ENCODE measurements at regions not wholly inside any gene's neighbourhood (a gene's known extent, or its start where the extent isn't known, plus 50 kb on each side); places are given as distances from the start of the nearest gene placed in this dataset.

GRCh38 chr12:108418164-108418890 lies 79.2 kb upstream of the CMKLR1 start:
- no peak overlapping the region for H3K27ac ChIP-seq (ENCODE audit: low read length)
- DNase-seq: no peak
- no peaks in the 10 kb centered on the region for H3K27me3 ChIP-seq (replicated peaks in 1 of 2; ENCODE audit: control insufficient read depth in 2 of 2, extremely low read depth in 1 of 2, insufficient read depth in 2 of 2, low read length in 1 of 2)
- H3K4me3 ChIP-seq (ENCODE audit: control insufficient read depth in 1 of 2, extremely low read depth in 1 of 2, low read length in 1 of 2): no peak overlapping the region
- H3K4me1 ChIP-seq (ENCODE audit: control insufficient read depth in 1 of 2, extremely low read depth in 1 of 2, insufficient read depth in 2 of 2, low read length in 2 of 2): no peaks in the 10 kb centered on the region
- H3K27me3 Mint-ChIP-seq: peaks cover 1 to 3% of the 10 kb centered on the region in 2 donors
- H3K36me3 Mint-ChIP-seq: no peaks in the 10 kb centered on the region
- peaks cover 0 to 15% (median 8%) of the 10 kb centered on the region in 3 donors for H3K9me3 Mint-ChIP-seq
- no peak overlapping the region for H3K4me3 Mint-ChIP-seq
- WGBS (ENCODE audit: insufficient coverage): 100% methylated on average over 1 of the region's 2 CpGs
- H3K9me3 ChIP-seq: no peaks in the 10 kb centered on the region
- no peaks in the 10 kb centered on the region for H3K36me3 ChIP-seq (ENCODE audit: control insufficient read depth in 2 of 2, extremely low read depth in 1 of 2, insufficient read depth in 1 of 2, low read length in 1 of 2)
- CTCF ChIA-PET: interaction anchor here in 1 of 2 donors (0.6 kb wide), 1 partner anchor 79 kb away, joined by 3 read pairs; the partner anchor contains the start of gene CMKLR1
- H3K27ac Mint-ChIP-seq: no peak overlapping the region
- H3K4me1 Mint-ChIP-seq: no peaks in the 10 kb centered on the region
- POLR2A ChIA-PET: no interaction called here
- ATAC-seq (replicated peaks in 1 of 4): no peak

GRCh38 chr12:108414021-108414420 lies 74.9 kb upstream of the CMKLR1 start:
- Histone ChIP-seq H3K36me3 (ENCODE audit: control insufficient read depth in 2 of 2, extremely low read depth in 1 of 2, insufficient read depth in 1 of 2, low read length in 1 of 2) (no peaks in the 10 kb centered on the region), H3K9me3 (no peaks in the 10 kb centered on the region), H3K4me3 (ENCODE audit: control insufficient read depth in 1 of 2, extremely low read depth in 1 of 2, low read length in 1 of 2) (no peak overlapping the region), H3K27ac (ENCODE audit: low read length) (no peak overlapping the region), H3K4me1 (ENCODE audit: control insufficient read depth in 1 of 2, extremely low read depth in 1 of 2, insufficient read depth in 2 of 2, low read length in 2 of 2) (no peaks in the 10 kb centered on the region), H3K27me3 (replicated peaks in 1 of 2; ENCODE audit: control insufficient read depth in 2 of 2, extremely low read depth in 1 of 2, insufficient read depth in 2 of 2, low read length in 1 of 2) (peaks cover 2% of the 10 kb centered on the region in 2 experiments)
- Mint-ChIP-seq H3K9me3 (peaks cover 0 to 8% (median 8%) of the 10 kb centered on the region in 3 donors), H3K27ac (no peak overlapping the region), H3K4me1 (no peaks in the 10 kb centered on the region), H3K27me3 (peaks cover 7 to 14% of the 10 kb centered on the region in 2 donors), H3K4me3 (no peak overlapping the region), H3K36me3 (no peaks in the 10 kb centered on the region)
- WGBS (ENCODE audit: insufficient coverage): 77% methylated on average over 6 of the region's 6 CpGs
- DNase-seq (no peak), ATAC-seq (replicated peaks in 1 of 4) (no peak)
- ChIA-PET CTCF (no interaction called here), POLR2A (no interaction called here)

DNA sequence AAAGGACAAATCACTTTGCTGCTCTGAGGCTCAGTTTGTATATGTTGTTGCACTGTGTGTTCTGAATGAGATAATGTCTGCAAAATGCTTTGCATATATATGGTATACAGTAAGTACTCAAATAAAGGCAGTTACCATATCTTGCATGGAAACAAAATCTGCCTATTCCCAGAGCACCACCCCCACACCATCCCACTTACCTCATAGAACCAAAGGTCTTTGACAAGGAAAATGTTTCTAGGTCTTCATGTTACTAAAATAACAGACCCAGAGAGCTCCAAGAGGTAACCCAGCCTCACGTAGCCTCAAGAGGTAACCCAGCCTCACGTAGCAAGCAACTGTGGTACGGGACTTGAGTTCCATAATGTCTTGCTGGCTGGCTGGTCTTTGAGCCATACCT lies 71.6 kb upstream of the CMKLR1 start:
- H3K9me3 Mint-ChIP-seq: peaks cover 6 to 11% (median 7%) of the 10 kb centered on the region in 3 donors
- H3K27ac ChIP-seq (ENCODE audit: low read length): no peak overlapping the region
- H3K27me3 ChIP-seq (replicated peaks in 1 of 2; ENCODE audit: control insufficient read depth in 2 of 2, extremely low read depth in 1 of 2, insufficient read depth in 2 of 2, low read length in 1 of 2): peaks cover 2% of the 10 kb centered on the region in 2 experiments
- H3K27ac Mint-ChIP-seq: no peak overlapping the region
- no peaks in the 10 kb centered on the region for H3K36me3 Mint-ChIP-seq
- peaks cover 14 to 16% of the 10 kb centered on the region in 2 donors for H3K27me3 Mint-ChIP-seq
- WGBS (ENCODE audit: insufficient coverage): no CpG with 5 or more reads among the region's 3 CpGs
- H3K4me1 ChIP-seq (ENCODE audit: control insufficient read depth in 1 of 2, extremely low read depth in 1 of 2, insufficient read depth in 2 of 2, low read length in 2 of 2): no peaks in the 10 kb centered on the region
- DNase-seq (no peak), ATAC-seq (replicated peaks in 1 of 4) (no peak)
- H3K36me3 ChIP-seq (ENCODE audit: control insufficient read depth in 2 of 2, extremely low read depth in 1 of 2, insufficient read depth in 1 of 2, low read length in 1 of 2): no peaks in the 10 kb centered on the region
- no peaks in the 10 kb centered on the region for H3K9me3 ChIP-seq
- no peak overlapping the region for H3K4me3 Mint-ChIP-seq
- no peaks in the 10 kb centered on the region for H3K4me1 Mint-ChIP-seq
- ChIA-PET CTCF (no interaction called here), POLR2A (no interaction called here)
- no peak overlapping the region for H3K4me3 ChIP-seq (ENCODE audit: control insufficient read depth in 1 of 2, extremely low read depth in 1 of 2, low read length in 1 of 2)

DNA sequence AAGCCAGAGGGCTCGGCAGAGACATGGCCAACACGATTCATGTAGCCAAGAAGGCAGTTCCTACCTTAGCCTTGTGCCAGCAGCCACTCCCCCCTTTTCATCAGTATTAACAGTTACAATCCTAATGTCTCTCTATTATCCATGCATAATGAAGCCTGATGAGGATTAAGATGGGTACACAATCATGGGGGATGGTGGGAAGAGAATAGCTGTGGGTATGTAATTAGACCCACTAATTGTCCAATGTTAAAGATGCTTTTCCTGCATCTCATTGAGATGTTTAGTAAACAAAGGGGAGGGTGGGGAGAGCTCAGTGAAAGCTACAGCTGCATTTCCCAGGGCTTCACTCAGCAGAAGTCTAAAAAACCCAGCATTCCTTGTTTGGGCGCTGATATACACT lies 70.4 kb upstream of the CMKLR1 start:
- CTCF ChIA-PET: no interaction called here
- Mint-ChIP-seq H3K36me3 (no peaks in the 10 kb centered on the region), H3K9me3 (peaks cover 7 to 14% (median 11%) of the 10 kb centered on the region in 3 donors), H3K4me1 (no peaks in the 10 kb centered on the region), H3K27me3 (peaks cover 14 to 16% of the 10 kb centered on the region in 2 donors), H3K4me3 (no peak overlapping the region), H3K27ac (no peak overlapping the region)
- H3K27me3 ChIP-seq (replicated peaks in 1 of 2; ENCODE audit: control insufficient read depth in 2 of 2, extremely low read depth in 1 of 2, insufficient read depth in 2 of 2, low read length in 1 of 2): peaks cover 2% of the 10 kb centered on the region in 2 experiments
- no peak for DNase-seq
- POLR2A ChIA-PET: no interaction called here
- H3K4me3 ChIP-seq (ENCODE audit: control insufficient read depth in 1 of 2, extremely low read depth in 1 of 2, low read length in 1 of 2): no peak overlapping the region
- H3K36me3 ChIP-seq (ENCODE audit: control insufficient read depth in 2 of 2, extremely low read depth in 1 of 2, insufficient read depth in 1 of 2, low read length in 1 of 2): no peaks in the 10 kb centered on the region
- no CpG with 5 or more reads among the region's 3 CpGs for WGBS (ENCODE audit: insufficient coverage)
- H3K4me1 ChIP-seq (ENCODE audit: control insufficient read depth in 1 of 2, extremely low read depth in 1 of 2, insufficient read depth in 2 of 2, low read length in 2 of 2): no peaks in the 10 kb centered on the region
- H3K27ac ChIP-seq (ENCODE audit: low read length): no peak overlapping the region
- H3K9me3 ChIP-seq: no peaks in the 10 kb centered on the region
- ATAC-seq (replicated peaks in 1 of 4): no peak

- ATAC-seq (replicated peaks in 1 of 4): no peak
- ChIA-PET CTCF (interaction anchor here in 1 of 2 donors (0.7 kb wide), 1 partner anchor 895 kb away, joined by 6 read pairs; no protein-coding TSS in a partner anchor), POLR2A (no interaction called here)
- 43% methylated on average over 3 of the region's 3 CpGs for WGBS (ENCODE audit: insufficient coverage)
- peaks cover 7 to 14% (median 11%) of the 10 kb centered on the region in 3 donors for H3K9me3 Mint-ChIP-seq
- no peak for DNase-seq
- Histone ChIP-seq H3K36me3 (ENCODE audit: control insufficient read depth in 2 of 2, extremely low read depth in 1 of 2, insufficient read depth in 1 of 2, low read length in 1 of 2) (no peaks in the 10 kb centered on the region), H3K4me3 (ENCODE audit: control insufficient read depth in 1 of 2, extremely low read depth in 1 of 2, low read length in 1 of 2) (no peak overlapping the region), H3K4me1 (ENCODE audit: control insufficient read depth in 1 of 2, extremely low read depth in 1 of 2, insufficient read depth in 2 of 2, low read length in 2 of 2) (no peaks in the 10 kb centered on the region), H3K27ac (ENCODE audit: low read length) (no peak overlapping the region), H3K9me3 (no peaks in the 10 kb centered on the region), H3K27me3 (replicated peaks in 1 of 2; ENCODE audit: control insufficient read depth in 2 of 2, extremely low read depth in 1 of 2, insufficient read depth in 2 of 2, low read length in 1 of 2) (peaks cover 3 to 13% of the 10 kb centered on the region in 2 experiments)
- H3K36me3 Mint-ChIP-seq: no peaks in the 10 kb centered on the region
- peaks cover 4 to 35% of the 10 kb centered on the region in 2 donors for H3K27me3 Mint-ChIP-seq
- H3K4me1 Mint-ChIP-seq: no peaks in the 10 kb centered on the region
- no peak overlapping the region for H3K27ac Mint-ChIP-seq
- H3K4me3 Mint-ChIP-seq: no peak overlapping the region
These were observed 64.8 kb upstream of the CMKLR1 start for GRCh38 chr12:108403952-108404351.

DNA sequence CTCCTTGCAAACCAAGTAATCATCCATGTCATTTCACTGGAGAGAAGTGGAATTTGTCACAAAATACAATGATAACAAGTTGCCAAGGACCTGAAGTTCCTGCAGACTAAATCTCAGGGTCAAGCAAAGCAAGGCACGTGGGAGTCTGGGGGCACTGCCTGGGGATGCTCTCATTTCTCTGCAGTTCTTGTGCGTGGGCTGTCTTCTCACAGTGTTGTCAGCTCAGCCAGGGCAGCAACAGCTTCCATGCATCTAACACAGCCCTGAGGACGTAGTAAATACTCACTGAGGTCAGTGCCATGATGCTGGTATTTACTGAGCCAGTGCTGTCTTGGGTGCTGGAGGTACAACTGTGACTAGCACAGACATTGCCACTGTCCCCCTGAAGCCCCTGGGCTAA lies 62.9 kb upstream of the CMKLR1 start:
- Histone ChIP-seq H3K27me3 (replicated peaks in 1 of 2; ENCODE audit: control insufficient read depth in 2 of 2, extremely low read depth in 1 of 2, insufficient read depth in 2 of 2, low read length in 1 of 2) (peaks cover 3 to 14% of the 10 kb centered on the region in 2 experiments), H3K36me3 (ENCODE audit: control insufficient read depth in 2 of 2, extremely low read depth in 1 of 2, insufficient read depth in 1 of 2, low read length in 1 of 2) (no peaks in the 10 kb centered on the region), H3K9me3 (no peaks in the 10 kb centered on the region), H3K27ac (ENCODE audit: low read length) (no peak overlapping the region), H3K4me1 (ENCODE audit: control insufficient read depth in 1 of 2, extremely low read depth in 1 of 2, insufficient read depth in 2 of 2, low read length in 2 of 2) (no peaks in the 10 kb centered on the region), H3K4me3 (ENCODE audit: control insufficient read depth in 1 of 2, extremely low read depth in 1 of 2, low read length in 1 of 2) (no peak overlapping the region)
- Mint-ChIP-seq H3K36me3 (no peaks in the 10 kb centered on the region), H3K4me3 (no peak overlapping the region), H3K27me3 (peaks cover 4 to 32% of the 10 kb centered on the region in 2 donors), H3K27ac (no peak overlapping the region), H3K9me3 (peaks cover 12 to 18% (median 15%) of the 10 kb centered on the region in 3 donors), H3K4me1 (no peaks in the 10 kb centered on the region)
- no peak for DNase-seq
- ATAC-seq (replicated peaks in 1 of 4): no peak
- ChIA-PET CTCF (no interaction called here), POLR2A (no interaction called here)
- WGBS (ENCODE audit: insufficient coverage): 50% methylated on average over 3 of the region's 3 CpGs

Data from T-cell (primary cell).